BLaER1 treated with 17β-estradiol and CSF1 and Interleukin-3, amounts not matched to agents 10 nM and 100 nM (cell line): ENCODE measurements at regions not wholly inside any gene's neighbourhood (a gene's known extent, or its start where the extent isn't known, plus 50 kb on each side); places are given as distances from the start of the nearest gene placed in this dataset.
"Not testable (repeated sequence)": the region's sequence is repeated elsewhere in the genome, so short reads cannot be mapped to it uniquely, and the experiment has no call there.

Experiments
- H3K27ac ChIP-seq, 11 experiments: shearing (Covaris generic); formaldehyde crosslinking; 2 replicates each; pipeline ENCODE4 v1.8.1; 2022
- H3K27me3 ChIP-seq, 11 experiments: shearing (Covaris generic); formaldehyde crosslinking; 2 replicates each; pipeline ENCODE4 v1.8.1; 2022
- H3K36me3 ChIP-seq, 11 experiments: shearing (Covaris generic); formaldehyde crosslinking; 2 replicates each; pipeline ENCODE4 v1.8.1; 2022
- H3K4me1 ChIP-seq, 10 experiments: shearing (Covaris generic); formaldehyde crosslinking; 2 replicates each; pipeline ENCODE4 v1.8.1; 2022
- H3K4me2 ChIP-seq, 11 experiments: shearing (Covaris generic); formaldehyde crosslinking; 2 replicates each; pipeline ENCODE4 v1.8.1; 2022
- H3K4me3 ChIP-seq, 10 experiments: shearing (Covaris generic); formaldehyde crosslinking; 2 replicates each; pipeline ENCODE4 v1.8.1; 2022
- H3K9ac ChIP-seq, 11 experiments: shearing (Covaris generic); formaldehyde crosslinking; 2 replicates each; pipeline ENCODE4 v1.8.1; 2022
- H3K9me3 ChIP-seq, 11 experiments: shearing (Covaris generic); formaldehyde crosslinking; replicated peaks in 1 of 11; 2 replicates each; pipeline ENCODE4 v1.8.1; 2022
- H4K20me1 ChIP-seq, 11 experiments: shearing (Covaris generic); formaldehyde crosslinking; 2 replicates each; pipeline ENCODE4 v1.8.1; 2022
- Cebpa-rat ChIP-seq, 11 experiments: shearing (Covaris generic); IDR thresholded peaks; 2 replicates each; pipeline ENCODE4 v1.8.1; 2022

DNA sequence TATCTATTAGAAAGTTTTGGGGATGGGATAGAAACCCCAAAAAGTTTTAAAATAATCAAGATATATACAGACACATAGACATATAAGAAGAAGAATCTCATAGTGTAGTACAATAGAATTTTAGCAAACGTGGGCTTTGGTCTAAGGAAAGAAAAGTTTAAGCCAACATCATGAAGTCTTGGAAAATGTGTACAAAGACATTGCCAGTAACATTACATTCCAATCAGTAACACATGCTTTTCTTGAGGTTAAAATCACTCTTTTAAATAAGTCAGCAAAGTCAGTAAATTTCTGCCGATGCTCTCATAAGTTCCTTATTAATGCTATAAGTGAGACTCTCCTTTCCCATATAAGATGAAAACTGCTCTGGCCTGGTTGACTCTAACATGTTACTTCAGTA lies 201.1 kb upstream of the LRIG3 start:
- Histone ChIP-seq H3K9me3 (no peaks in the 10 kb centered on the region), H3K4me1 (no peaks in the 10 kb centered on the region), H3K27me3 (no peaks in the 10 kb centered on the region), H3K36me3 (no peaks in the 10 kb centered on the region), H3K4me3 (no peak overlapping the region), H3K9ac (no peak overlapping the region), H3K4me2 (no peak overlapping the region), H4K20me1 (no peaks in the 10 kb centered on the region), H3K27ac (no peak overlapping the region)
- no peak for TF ChIP-seq Cebpa-rat (IDR thresholded peaks at IDR 0.05)

GRCh38 chr12:59119676-59120075 lies 199.4 kb upstream of the LRIG3 start:
- Histone ChIP-seq H3K27ac (no peak overlapping the region), H3K36me3 (no peaks in the 10 kb centered on the region), H3K9me3 (no peaks in the 10 kb centered on the region), H3K9ac (no peak overlapping the region), H3K27me3 (no peaks in the 10 kb centered on the region), H3K4me3 (no peak overlapping the region), H4K20me1 (no peaks in the 10 kb centered on the region), H3K4me1 (no peaks in the 10 kb centered on the region), H3K4me2 (no peak overlapping the region)
- TF ChIP-seq Cebpa-rat (IDR thresholded peaks at IDR 0.05), result no peak

GRCh38 chr12:59118356-59118755 lies 198.1 kb upstream of the LRIG3 start:
- TF ChIP-seq Cebpa-rat (IDR thresholded peaks at IDR 0.05), result no peak
- no peak overlapping the region for H3K27ac ChIP-seq
- no peak overlapping the region for H3K9ac ChIP-seq
- H3K36me3 ChIP-seq, result no peaks in the 10 kb centered on the region
- no peaks in the 10 kb centered on the region for H3K4me1 ChIP-seq
- no peak overlapping the region for H3K4me2 ChIP-seq
- no peaks in the 10 kb centered on the region for H4K20me1 ChIP-seq
- H3K4me3 ChIP-seq, result no peak overlapping the region
- H3K27me3 ChIP-seq, result no peaks in the 10 kb centered on the region
- no peaks in the 10 kb centered on the region for H3K9me3 ChIP-seq

GRCh38 chr12:59115995-59116394 lies 195.7 kb upstream of the LRIG3 start:
- Histone ChIP-seq H3K36me3 (no peaks in the 10 kb centered on the region), H3K9ac (no peak overlapping the region), H3K27ac (no peak overlapping the region), H3K9me3 (no peaks in the 10 kb centered on the region), H3K4me1 (no peaks in the 10 kb centered on the region), H3K4me2 (no peak overlapping the region), H4K20me1 (no peaks in the 10 kb centered on the region), H3K27me3 (no peaks in the 10 kb centered on the region), H3K4me3 (no peak overlapping the region)
- no peak for TF ChIP-seq Cebpa-rat (IDR thresholded peaks at IDR 0.05)

DNA sequence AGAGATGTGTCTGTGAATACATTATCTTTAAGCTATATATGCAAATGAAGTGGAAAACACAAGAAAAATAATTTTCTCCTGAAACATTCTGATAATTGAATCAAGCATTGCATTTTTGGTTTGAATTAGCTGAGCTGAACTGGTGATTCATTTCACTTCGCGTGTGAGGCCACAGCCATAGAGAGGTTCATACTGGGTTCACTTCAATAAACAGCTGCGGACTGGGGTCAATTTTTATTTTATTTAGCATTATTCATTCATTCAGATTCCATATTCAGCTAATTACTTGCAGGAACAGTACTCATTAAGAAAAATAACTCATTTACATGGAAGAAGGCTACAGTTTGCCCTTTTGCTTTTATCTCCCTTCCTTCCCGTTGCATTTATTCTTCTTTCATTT lies 195.2 kb upstream of the LRIG3 start:
- Histone ChIP-seq H3K9ac (no peak overlapping the region), H4K20me1 (no peaks in the 10 kb centered on the region), H3K4me2 (no peak overlapping the region), H3K27me3 (no peaks in the 10 kb centered on the region), H3K36me3 (no peaks in the 10 kb centered on the region), H3K27ac (no peak overlapping the region), H3K9me3 (no peaks in the 10 kb centered on the region), H3K4me1 (no peaks in the 10 kb centered on the region), H3K4me3 (no peak overlapping the region)
- TF ChIP-seq Cebpa-rat (IDR thresholded peaks at IDR 0.05), result no peak

DNA sequence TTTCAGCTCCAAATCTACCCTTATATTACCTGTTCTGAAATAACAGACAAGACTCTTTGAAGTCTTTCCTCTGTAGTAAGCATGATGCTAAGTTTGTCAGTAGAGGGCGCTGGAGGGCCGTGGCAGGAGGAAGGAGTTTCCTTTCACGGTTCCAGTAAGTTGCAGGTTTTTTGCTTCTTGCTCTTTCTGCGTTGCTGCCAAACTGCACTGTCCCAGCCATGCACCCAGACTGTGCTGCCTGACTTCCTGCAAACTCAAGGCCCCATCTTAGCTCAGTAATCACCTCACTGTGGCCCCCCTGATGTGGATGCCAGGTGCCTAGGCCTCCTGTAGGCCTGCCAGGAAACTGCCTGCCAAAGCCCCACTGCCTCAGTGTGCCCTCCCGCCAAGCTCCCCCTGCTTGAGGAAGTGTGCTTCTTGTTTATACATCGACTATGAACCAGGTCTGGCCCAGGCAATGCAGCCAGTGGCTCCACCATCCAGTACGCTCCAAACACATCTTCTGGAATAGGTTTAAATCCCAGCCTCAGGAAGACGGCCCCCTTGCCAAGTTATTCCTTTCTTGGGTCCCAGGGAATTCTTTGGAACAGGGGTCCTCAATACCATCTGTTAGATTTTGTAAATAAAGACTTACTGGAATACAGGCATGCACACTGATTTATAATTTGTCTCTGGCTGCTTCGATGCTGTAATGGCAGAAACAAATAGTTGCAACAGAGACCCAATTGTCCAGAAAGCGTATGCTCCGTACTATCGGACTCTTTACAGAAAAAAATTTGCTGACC lies 193.7 kb upstream of the LRIG3 start:
- H3K36me3 ChIP-seq, result no peaks in the 10 kb centered on the region
- no peaks in the 10 kb centered on the region for H3K4me1 ChIP-seq
- H4K20me1 ChIP-seq, result no peaks in the 10 kb centered on the region
- no peak overlapping the region for H3K9ac ChIP-seq
- no peaks in the 10 kb centered on the region for H3K9me3 ChIP-seq
- no peak overlapping the region for H3K27ac ChIP-seq
- no peak overlapping the region for H3K4me3 ChIP-seq
- no peak for TF ChIP-seq Cebpa-rat (IDR thresholded peaks at IDR 0.05)
- no peak overlapping the region for H3K4me2 ChIP-seq
- H3K27me3 ChIP-seq, result no peaks in the 10 kb centered on the region

GRCh38 chr12:59111851-59112250 lies 191.5 kb upstream of the LRIG3 start:
- no peaks in the 10 kb centered on the region for H3K36me3 ChIP-seq
- H3K27me3 ChIP-seq, result no peaks in the 10 kb centered on the region
- no peak for TF ChIP-seq Cebpa-rat (IDR thresholded peaks at IDR 0.05)
- H3K4me3 ChIP-seq, result no peak overlapping the region
- H3K9ac ChIP-seq, result no peak overlapping the region
- no peaks in the 10 kb centered on the region for H4K20me1 ChIP-seq
- no peaks in the 10 kb centered on the region for H3K9me3 ChIP-seq
- H3K4me1 ChIP-seq, result no peaks in the 10 kb centered on the region
- no peak overlapping the region for H3K27ac ChIP-seq
- no peak overlapping the region for H3K4me2 ChIP-seq

DNA sequence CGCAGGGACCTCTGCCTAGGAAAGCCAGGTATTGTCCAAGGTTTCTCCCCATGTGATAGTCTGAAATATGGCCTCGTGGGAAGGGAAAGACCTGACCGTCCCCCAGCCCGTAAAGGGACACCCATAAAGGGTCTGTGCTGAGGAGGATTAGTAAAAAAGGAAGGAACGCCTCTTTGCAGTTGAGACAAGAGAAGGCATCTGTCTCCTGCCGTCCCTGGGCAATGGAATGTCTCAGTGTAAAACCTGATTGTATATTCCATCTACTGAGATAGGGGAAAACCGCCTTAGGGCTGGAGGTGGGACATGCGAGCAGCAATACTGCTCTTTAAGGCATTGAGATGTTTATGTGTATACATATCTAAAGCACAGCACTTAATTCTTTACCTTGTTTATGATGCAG lies 188.2 kb upstream of the LRIG3 start:
- not testable (repeated sequence) for H3K4me2 ChIP-seq, H3K4me3 ChIP-seq, H3K27ac ChIP-seq, H4K20me1 ChIP-seq, H3K9me3 ChIP-seq, H3K4me1 ChIP-seq, H3K36me3 ChIP-seq, H3K9ac ChIP-seq, H3K27me3 ChIP-seq

- no peak overlapping the region for H3K27ac ChIP-seq
- no peaks in the 10 kb centered on the region for H3K27me3 ChIP-seq
- H3K9me3 ChIP-seq, result no peaks in the 10 kb centered on the region
- H3K4me1 ChIP-seq, result no peaks in the 10 kb centered on the region
- TF ChIP-seq Cebpa-rat (IDR thresholded peaks at IDR 0.05), result no peak
- no peak overlapping the region for H3K4me2 ChIP-seq
- H3K4me3 ChIP-seq, result no peak overlapping the region
- H3K9ac ChIP-seq, result no peak overlapping the region
- no peaks in the 10 kb centered on the region for H3K36me3 ChIP-seq
- no peaks in the 10 kb centered on the region for H4K20me1 ChIP-seq
These were observed 180.3 kb upstream of the LRIG3 start for GRCh38 chr12:59100585-59100984.

DNA sequence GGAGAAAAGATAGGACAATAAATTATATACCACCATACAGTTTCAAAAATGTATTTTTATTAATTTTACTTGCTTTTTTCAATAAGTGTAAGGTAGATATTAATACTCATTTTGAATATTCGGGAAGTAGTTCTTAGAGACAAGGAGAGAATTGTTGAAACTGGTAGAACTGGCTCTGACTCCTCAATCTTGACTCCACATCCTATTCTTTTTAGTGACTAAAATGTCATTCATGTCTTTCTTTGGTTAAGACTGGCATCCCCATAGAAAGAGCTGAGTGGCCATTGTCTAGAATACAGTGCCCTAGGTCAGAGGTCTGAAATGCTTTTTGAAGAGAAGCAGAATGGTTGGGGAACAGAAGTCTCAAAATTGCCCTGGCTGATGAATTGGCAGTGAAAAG lies 177.6 kb upstream of the LRIG3 start:
- no peaks in the 10 kb centered on the region for H4K20me1 ChIP-seq
- no peaks in the 10 kb centered on the region for H3K4me1 ChIP-seq
- no peak overlapping the region for H3K4me2 ChIP-seq
- no peak overlapping the region for H3K9ac ChIP-seq
- TF ChIP-seq Cebpa-rat (IDR thresholded peaks at IDR 0.05), result no peak
- H3K9me3 ChIP-seq, result no peaks in the 10 kb centered on the region
- no peaks in the 10 kb centered on the region for H3K27me3 ChIP-seq
- no peak overlapping the region for H3K4me3 ChIP-seq
- H3K36me3 ChIP-seq, result no peaks in the 10 kb centered on the region
- H3K27ac ChIP-seq, result no peak overlapping the region
